Natural killer cell treated with Interleukin-12 subunit alpha and Interleukin-12 subunit beta and Interleukin-15 and Interleukin-18, amount 100 ng/mL, for 72 hours (primary cell): ENCODE measurements at regions not wholly inside any gene's neighbourhood (a gene's known extent, or its start where the extent isn't known, plus 50 kb on each side); places are given as distances from the start of the nearest gene placed in this dataset.

ENCODE experiments used
- ATAC-seq, 2 donors: fragments of 150-1000 bp; cut with Tn5 transposase in 1 of 2; sonication (Bioruptor Pico), chemical (Tn5 transposase) in 1 of 2; 2 replicates each; pipeline ENCODE4 v1.10.0; 2021
- DNase-seq: peaks from one replicate; pipeline ENCODE4 v3.0.0; 2022; ENCODE audit warnings: low spot score
- H3K27ac Mint-ChIP-seq, 2 donors: 1 replicate in 1 of 2; 2 replicates in 1 of 2; pipeline ENCODE4 v1.8.0; 2022; ENCODE audit warnings: mixed read lengths in 2 of 2, mild to moderate bottlenecking in 1 of 2, moderate library complexity in 1 of 2
- H3K27me3 Mint-ChIP-seq, 2 donors: 1 replicate in 1 of 2; 2 replicates in 1 of 2; pipeline ENCODE4 v1.8.0; 2022; ENCODE audit warnings: mixed read lengths in 2 of 2
- H3K36me3 Mint-ChIP-seq: one replicate; pipeline ENCODE4 v1.8.0; 2022; ENCODE audit warnings: mixed read lengths
- H3K4me1 Mint-ChIP-seq, 2 donors: 1 replicate in 1 of 2; 2 replicates in 1 of 2; pipeline ENCODE4 v1.8.0; 2022; ENCODE audit warnings: low read depth in 2 of 2, mixed read lengths in 2 of 2, mild to moderate bottlenecking in 1 of 2
- H3K4me3 Mint-ChIP-seq: one replicate; pipeline ENCODE4 v1.8.0; 2022; ENCODE audit warnings: mixed read lengths
- H3K9me3 Mint-ChIP-seq: 2 replicates; pipeline ENCODE4 v1.8.0; 2022; ENCODE audit warnings: mixed read lengths

DNA sequence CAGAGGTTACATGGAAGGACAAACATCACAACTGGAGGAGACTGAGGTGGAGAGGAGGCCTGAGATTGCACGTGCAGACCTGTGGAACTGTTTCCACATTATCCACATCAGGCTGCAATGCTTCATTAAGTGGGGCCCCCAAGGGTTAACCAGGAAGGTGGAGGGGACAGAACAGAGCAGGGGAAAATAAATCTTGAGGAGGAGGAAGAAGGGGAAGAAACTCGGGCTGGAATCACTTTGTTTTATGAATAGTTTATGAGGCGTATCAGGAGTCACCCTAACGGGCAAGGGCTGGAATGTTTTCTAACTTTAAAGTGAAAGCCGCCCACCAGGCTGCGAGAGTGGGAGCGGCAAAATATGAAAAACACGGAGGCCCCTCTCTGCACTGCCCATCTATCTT, 154.9 kb downstream of the WNT5A start:
- DNase-seq: no peak
- no peak for ATAC-seq
- no peaks in the 10 kb centered on the region for H3K27me3 Mint-ChIP-seq
- H3K9me3 Mint-ChIP-seq: peaks cover 18% of the 10 kb centered on the region
- no peaks in the 10 kb centered on the region for H3K4me1 Mint-ChIP-seq
- no peak overlapping the region for H3K27ac Mint-ChIP-seq
- H3K36me3 Mint-ChIP-seq: peaks cover 4% of the 10 kb centered on the region
- H3K4me3 Mint-ChIP-seq: no peak overlapping the region

DNA sequence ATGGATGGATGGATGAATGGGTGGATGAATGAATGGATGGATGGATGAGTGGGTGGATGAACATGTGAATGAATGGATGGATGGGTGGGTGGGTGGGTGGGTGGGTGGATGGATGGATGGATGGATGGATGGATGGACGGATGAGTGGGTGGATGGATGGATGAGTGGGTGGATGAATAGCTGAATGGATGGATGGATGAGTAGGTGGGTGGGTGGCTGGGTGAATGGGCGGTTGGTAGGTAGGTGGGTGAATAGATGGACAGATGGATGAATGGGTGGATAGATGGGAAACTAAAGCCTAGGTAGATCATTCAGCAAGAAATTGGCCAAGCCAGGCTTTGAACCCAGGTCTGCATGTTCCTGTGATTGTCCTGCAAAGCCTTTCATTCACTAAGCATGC, 155.6 kb downstream of the WNT5A start:
- no peak overlapping the region for H3K4me3 Mint-ChIP-seq
- DNase-seq (no peak), ATAC-seq (no peak)
- H3K27me3 Mint-ChIP-seq: no peaks in the 10 kb centered on the region
- peaks cover 18% of the 10 kb centered on the region for H3K9me3 Mint-ChIP-seq
- peaks cover 4% of the 10 kb centered on the region for H3K36me3 Mint-ChIP-seq
- H3K27ac Mint-ChIP-seq: no peak overlapping the region
- H3K4me1 Mint-ChIP-seq: no peaks in the 10 kb centered on the region

GRCh38 chr3:55330756-55331155, 156.3 kb downstream of the WNT5A start:
- H3K4me3 Mint-ChIP-seq: no peak overlapping the region
- H3K4me1 Mint-ChIP-seq: no peaks in the 10 kb centered on the region
- ATAC-seq (no peak), DNase-seq (no peak)
- peaks cover 18% of the 10 kb centered on the region for H3K9me3 Mint-ChIP-seq
- no peak overlapping the region for H3K27ac Mint-ChIP-seq
- H3K36me3 Mint-ChIP-seq: peaks cover 4% of the 10 kb centered on the region
- no peaks in the 10 kb centered on the region for H3K27me3 Mint-ChIP-seq

GRCh38 chr3:55330355-55330754, 156.8 kb downstream of the WNT5A start:
- Mint-ChIP-seq H3K4me3 (no peak overlapping the region), H3K4me1 (no peaks in the 10 kb centered on the region), H3K27ac (no peak overlapping the region), H3K9me3 (peaks cover 18% of the 10 kb centered on the region), H3K36me3 (peaks cover 4% of the 10 kb centered on the region), H3K27me3 (no peaks in the 10 kb centered on the region)
- ATAC-seq (no peak), DNase-seq (no peak)

DNA sequence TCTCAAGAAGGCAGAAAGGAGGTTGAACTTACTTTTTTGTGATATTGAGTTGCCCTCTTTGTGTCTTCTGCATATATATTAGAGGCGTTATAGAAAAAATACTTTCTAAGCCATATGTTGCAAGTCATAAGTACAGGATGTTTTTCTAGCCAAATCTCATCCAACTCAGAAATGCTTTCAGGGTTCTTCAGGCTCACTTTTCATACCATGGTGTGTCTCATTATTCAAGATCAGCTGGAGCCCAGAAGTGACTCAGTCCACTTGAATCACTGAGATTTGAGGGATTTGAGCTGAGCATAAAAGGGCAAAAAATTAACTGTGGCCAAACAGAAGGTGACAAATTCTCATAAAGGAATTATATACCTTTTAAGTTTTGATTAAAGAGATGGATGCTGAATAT, 157.3 kb downstream of the WNT5A start:
- Mint-ChIP-seq H3K27me3 (no peaks in the 10 kb centered on the region), H3K27ac (no peak overlapping the region), H3K4me3 (no peak overlapping the region), H3K36me3 (peaks cover 4% of the 10 kb centered on the region), H3K4me1 (no peaks in the 10 kb centered on the region), H3K9me3 (peaks cover 18% of the 10 kb centered on the region)
- no peak for ATAC-seq
- no peak for DNase-seq

GRCh38 chr3:55327131-55327920, 159.8 kb downstream of the WNT5A start:
- Mint-ChIP-seq H3K4me3 (no peak overlapping the region), H3K4me1 (no peaks in the 10 kb centered on the region), H3K36me3 (peaks cover 4% of the 10 kb centered on the region), H3K27me3 (no peaks in the 10 kb centered on the region), H3K9me3 (peaks cover 15% of the 10 kb centered on the region), H3K27ac (no peak overlapping the region)
- DNase-seq (no peak), ATAC-seq (no peak)

GRCh38 chr3:55322638-55323037, 164.5 kb downstream of the WNT5A start:
- Mint-ChIP-seq H3K36me3 (no peaks in the 10 kb centered on the region), H3K4me1 (no peaks in the 10 kb centered on the region), H3K4me3 (no peak overlapping the region), H3K27ac (no peak overlapping the region), H3K9me3 (peaks cover 7% of the 10 kb centered on the region), H3K27me3 (no peaks in the 10 kb centered on the region)
- DNase-seq (no peak), ATAC-seq (no peak)

- H3K4me1 Mint-ChIP-seq: no peaks in the 10 kb centered on the region
- no peak for ATAC-seq
Observed at GRCh38 chr3:55320928-55321327, 166.2 kb downstream of the WNT5A start.

GRCh38 chr3:55315396-55315795, 171.7 kb downstream of the WNT5A start:
- H3K9me3 Mint-ChIP-seq: peaks cover 10% of the 10 kb centered on the region
- ATAC-seq (no peak), DNase-seq (no peak)
- no peaks in the 10 kb centered on the region for H3K36me3 Mint-ChIP-seq
- no peak overlapping the region for H3K4me3 Mint-ChIP-seq
- H3K27me3 Mint-ChIP-seq: no peaks in the 10 kb centered on the region
- no peak overlapping the region for H3K27ac Mint-ChIP-seq
- no peaks in the 10 kb centered on the region for H3K4me1 Mint-ChIP-seq

More at GRCh38 chr3:55320928-55321327, 166.2 kb downstream of the WNT5A start:
- DNase-seq: no peak
- peaks cover 7% of the 10 kb centered on the region for H3K9me3 Mint-ChIP-seq
- H3K27ac Mint-ChIP-seq: no peak overlapping the region
- H3K36me3 Mint-ChIP-seq: no peaks in the 10 kb centered on the region
- H3K27me3 Mint-ChIP-seq: no peaks in the 10 kb centered on the region
- H3K4me3 Mint-ChIP-seq: no peak overlapping the region

- H3K4me1 Mint-ChIP-seq: no peaks in the 10 kb centered on the region
- ATAC-seq: no peak
- H3K27me3 Mint-ChIP-seq: no peaks in the 10 kb centered on the region
- no peak for DNase-seq
- H3K27ac Mint-ChIP-seq: no peak overlapping the region
- H3K4me3 Mint-ChIP-seq: no peak overlapping the region
- H3K36me3 Mint-ChIP-seq: no peaks in the 10 kb centered on the region
- H3K9me3 Mint-ChIP-seq: peaks cover 12% of the 10 kb centered on the region
Observed at GRCh38 chr3:55313666-55314065, 173.4 kb downstream of the WNT5A start.

- ATAC-seq (no peak), DNase-seq (no peak)
- no peaks in the 10 kb centered on the region for H3K27me3 Mint-ChIP-seq
- H3K36me3 Mint-ChIP-seq: no peaks in the 10 kb centered on the region
- H3K4me3 Mint-ChIP-seq: no peak overlapping the region
- H3K9me3 Mint-ChIP-seq: peaks cover 11% of the 10 kb centered on the region
- H3K4me1 Mint-ChIP-seq: no peaks in the 10 kb centered on the region
- H3K27ac Mint-ChIP-seq: no peak overlapping the region
Observed at GRCh38 chr3:55309336-55309735, 177.8 kb downstream of the WNT5A start.

GRCh38 chr3:55307622-55308021, 179.5 kb downstream of the WNT5A start:
- Mint-ChIP-seq H3K9me3 (peaks cover 15% of the 10 kb centered on the region), H3K36me3 (no peaks in the 10 kb centered on the region), H3K27ac (no peak overlapping the region)

DNA sequence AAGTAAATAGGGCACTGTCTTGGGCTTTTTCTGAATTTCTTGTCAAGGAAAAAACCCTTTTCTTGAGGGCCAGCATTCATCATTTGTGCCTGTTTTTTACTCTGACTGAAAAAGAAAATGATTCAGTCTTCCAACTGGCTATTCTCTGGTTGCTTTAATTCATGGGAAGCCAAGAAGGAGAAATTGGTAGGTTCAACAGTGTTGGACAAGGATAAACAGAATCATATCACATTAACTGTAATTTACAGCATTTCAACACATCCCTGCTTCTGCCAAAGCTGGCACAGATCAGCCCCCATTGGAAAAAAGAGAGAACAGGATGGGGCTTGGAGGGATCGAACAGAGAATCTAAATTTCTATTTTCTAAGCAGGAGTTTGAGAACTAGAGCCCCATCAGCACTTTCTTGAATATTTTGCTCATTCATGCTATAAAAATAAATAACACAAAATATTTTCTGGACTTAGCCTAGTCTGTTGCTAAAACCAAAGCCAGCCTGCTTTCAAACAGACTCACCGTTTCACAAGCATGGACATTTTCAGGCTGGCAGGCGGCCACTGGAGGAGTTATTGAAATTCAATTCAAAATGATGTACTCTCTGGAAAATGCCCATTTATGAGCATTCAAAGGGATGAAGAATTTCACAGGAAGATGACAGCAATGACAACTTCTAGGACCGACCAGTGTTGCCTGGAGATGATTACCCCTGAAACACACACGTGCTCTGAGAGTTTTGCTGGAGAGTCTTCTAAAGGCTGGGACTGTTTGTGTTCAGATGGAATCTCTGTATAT, 181.2 kb downstream of the WNT5A start:
- no peak for ATAC-seq
- Mint-ChIP-seq H3K4me3 (no peak overlapping the region), H3K4me1 (no peaks in the 10 kb centered on the region), H3K27ac (no peak overlapping the region), H3K36me3 (no peaks in the 10 kb centered on the region), H3K27me3 (no peaks in the 10 kb centered on the region), H3K9me3 (peaks cover 18% of the 10 kb centered on the region)
- no peak for DNase-seq

More at GRCh38 chr3:55307622-55308021, 179.5 kb downstream of the WNT5A start:
- no peaks in the 10 kb centered on the region for H3K4me1 Mint-ChIP-seq
- H3K27me3 Mint-ChIP-seq: no peaks in the 10 kb centered on the region
- ATAC-seq: no peak
- no peak for DNase-seq
- H3K4me3 Mint-ChIP-seq: no peak overlapping the region

- Mint-ChIP-seq H3K9me3 (peaks cover 19% of the 10 kb centered on the region), H3K27me3 (no peaks in the 10 kb centered on the region), H3K27ac (no peak overlapping the region)
Observed at GRCh38 chr3:55300701-55301100, 186.4 kb downstream of the WNT5A start.

More at GRCh38 chr3:55300701-55301100, 186.4 kb downstream of the WNT5A start:
- Mint-ChIP-seq H3K4me3 (no peak overlapping the region), H3K36me3 (no peaks in the 10 kb centered on the region), H3K4me1 (no peaks in the 10 kb centered on the region)
- DNase-seq: no peak
- ATAC-seq: no peak
